KMS-11 (cell line): ENCODE measurements at regions not wholly inside any gene's neighbourhood (a gene's known extent, or its start where the extent isn't known, plus 50 kb on each side); places are given as distances from the start of the nearest gene placed in this dataset.
A peak's percentile ranks its signal among the peaks of the same experiment; 100 is the strongest.

Experiments used
- H2AFZ ChIP-seq: fragments of 200-600 bp; sonication (generic); 2 replicates; pipeline ENCODE4 v1.6.1; 2016; ENCODE audit warnings: antibody characterized with exemption, mixed run types, low read depth
- H3K27ac ChIP-seq: fragments of 200-600 bp; sonication (generic); 2 replicates; pipeline ENCODE4 v1.6.1; 2016; ENCODE audit warnings: mild to moderate bottlenecking, mixed run types
- H3K27me3 ChIP-seq: fragments of 200-600 bp; sonication (generic); 2 replicates; pipeline ENCODE4 v1.6.1; 2017; ENCODE audit warnings: mild to moderate bottlenecking, low read depth, mixed run types, moderate library complexity; ENCODE audit not compliant: insufficient read depth
- H3K36me3 ChIP-seq: fragments of 200-600 bp; sonication (generic); 2 replicates; pipeline ENCODE4 v1.6.1; 2017; ENCODE audit warnings: mild to moderate bottlenecking, mixed run types; ENCODE audit not compliant: insufficient read depth
- H3K4me1 ChIP-seq: fragments of 200-600 bp; sonication (generic); 2 replicates; pipeline ENCODE4 v1.6.1; 2016; ENCODE audit warnings: mild to moderate bottlenecking, low read depth, mixed run types; ENCODE audit not compliant: poor library complexity, severe bottlenecking
- H3K4me2 ChIP-seq: fragments of 200-600 bp; sonication (generic); 2 replicates; pipeline ENCODE4 v1.7.0; 2016; ENCODE audit warnings: mild to moderate bottlenecking, mixed run types
- H3K4me3 ChIP-seq: fragments of 200-600 bp; sonication (generic); IDR thresholded peaks from 2 replicates; pipeline ENCODE4 v1.6.1; 2017; ENCODE audit warnings: low read depth, low read length, mixed read lengths; ENCODE audit not compliant: insufficient read depth
- H3K79me2 ChIP-seq: fragments of 200-600 bp; sonication (generic); 2 replicates; pipeline ENCODE4 v1.6.1; 2016; ENCODE audit warnings: low read depth, mixed run types; ENCODE audit not compliant: insufficient read depth
- H3K9ac ChIP-seq: fragments of 200-600 bp; sonication (generic); 2 replicates; pipeline ENCODE4 v1.6.1; 2016; ENCODE audit warnings: mild to moderate bottlenecking, mixed run types
- H4K20me1 ChIP-seq: fragments of 200-600 bp; sonication (generic); 2 replicates; pipeline ENCODE4 v1.6.1; 2016; ENCODE audit warnings: mild to moderate bottlenecking, mixed run types; ENCODE audit not compliant: insufficient read depth
- TF ChIP-seq, protein P1 (sequence below): fragments of 200-600 bp; sonication (generic); conservative IDR thresholded peaks from 2 replicates; pipeline ENCODE4 v1.6.1; 2017; ENCODE audit warnings: low read depth, mild to moderate bottlenecking, antibody characterized with exemption, low read length, moderate library complexity, mixed read lengths

DNA sequence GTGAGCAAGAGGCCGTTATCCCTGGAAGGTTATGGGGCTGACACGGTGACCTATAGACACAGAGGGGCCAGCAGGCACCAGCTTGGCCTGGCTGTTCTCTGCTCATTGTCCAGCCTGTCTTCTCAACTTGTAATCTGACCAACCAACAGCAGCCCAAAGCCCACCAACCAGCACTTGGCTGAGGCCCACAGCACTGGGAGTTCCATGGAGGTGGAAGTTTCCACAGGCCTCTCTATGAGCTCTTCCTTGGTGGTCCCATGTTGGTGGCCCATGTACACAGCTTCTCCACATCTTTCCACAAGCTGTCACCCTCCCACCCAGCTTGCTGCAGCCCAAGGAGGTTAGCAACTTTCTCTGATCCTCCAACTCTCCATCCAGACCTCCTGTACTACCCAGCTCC, 56.2 kb upstream of the KLHL31 start:
- no peaks in the 10 kb centered on the region for H4K20me1 ChIP-seq
- peaks cover 16% of the 10 kb centered on the region for H3K4me1 ChIP-seq
- H3K27me3 ChIP-seq, result no peaks in the 10 kb centered on the region

DNA sequence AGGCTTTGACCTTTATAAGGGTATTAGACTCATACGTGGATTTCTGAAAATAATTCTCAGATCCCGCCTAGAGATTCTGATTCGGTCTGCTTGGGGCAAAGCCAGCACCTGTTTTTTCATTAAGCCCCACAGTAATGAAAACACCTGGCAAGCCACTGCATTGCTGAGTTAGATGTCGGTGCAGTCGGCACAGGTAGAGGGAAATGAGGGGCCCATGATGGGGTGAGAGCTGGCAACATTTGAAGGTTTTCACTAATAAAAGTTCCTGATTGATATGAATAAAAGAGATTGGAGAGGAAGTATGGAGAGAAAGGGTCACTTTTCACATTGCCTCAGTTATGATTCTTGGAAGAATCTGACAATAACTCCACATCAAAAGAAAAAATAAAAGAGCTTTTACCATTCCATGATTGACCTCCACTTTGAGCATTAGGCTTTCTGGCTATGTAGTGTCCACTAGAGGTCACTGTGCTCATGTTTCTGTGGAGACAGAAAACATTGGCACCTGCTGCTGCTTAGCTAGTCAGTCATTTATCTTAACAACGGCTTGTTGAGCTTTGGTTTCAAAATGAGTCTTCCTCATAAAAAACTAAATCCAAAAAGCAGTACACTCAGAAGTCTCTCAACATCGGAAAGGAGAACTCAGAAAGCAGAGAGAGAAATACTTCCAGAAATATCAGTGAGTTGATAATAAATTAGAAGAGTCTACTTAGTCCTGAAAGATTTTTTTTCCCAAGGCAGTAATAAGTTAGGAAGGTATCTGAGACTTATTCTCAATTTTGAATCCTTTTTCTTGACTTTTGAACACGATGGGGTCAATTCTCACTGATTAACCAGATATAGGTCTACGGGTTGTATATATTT, 53.3 kb upstream of the KLHL31 start:
- TF ChIP-seq, protein P1, sequence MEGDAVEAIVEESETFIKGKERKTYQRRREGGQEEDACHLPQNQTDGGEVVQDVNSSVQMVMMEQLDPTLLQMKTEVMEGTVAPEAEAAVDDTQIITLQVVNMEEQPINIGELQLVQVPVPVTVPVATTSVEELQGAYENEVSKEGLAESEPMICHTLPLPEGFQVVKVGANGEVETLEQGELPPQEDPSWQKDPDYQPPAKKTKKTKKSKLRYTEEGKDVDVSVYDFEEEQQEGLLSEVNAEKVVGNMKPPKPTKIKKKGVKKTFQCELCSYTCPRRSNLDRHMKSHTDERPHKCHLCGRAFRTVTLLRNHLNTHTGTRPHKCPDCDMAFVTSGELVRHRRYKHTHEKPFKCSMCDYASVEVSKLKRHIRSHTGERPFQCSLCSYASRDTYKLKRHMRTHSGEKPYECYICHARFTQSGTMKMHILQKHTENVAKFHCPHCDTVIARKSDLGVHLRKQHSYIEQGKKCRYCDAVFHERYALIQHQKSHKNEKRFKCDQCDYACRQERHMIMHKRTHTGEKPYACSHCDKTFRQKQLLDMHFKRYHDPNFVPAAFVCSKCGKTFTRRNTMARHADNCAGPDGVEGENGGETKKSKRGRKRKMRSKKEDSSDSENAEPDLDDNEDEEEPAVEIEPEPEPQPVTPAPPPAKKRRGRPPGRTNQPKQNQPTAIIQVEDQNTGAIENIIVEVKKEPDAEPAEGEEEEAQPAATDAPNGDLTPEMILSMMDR, result peak; percentile 83
- H3K9ac ChIP-seq, result peak overlapping the region; percentile 13; the same call in 1 of the 2 replicates

More for the DNA sequence above, 56.2 kb upstream of the KLHL31 start:
- TF ChIP-seq, protein P1, result no peak
- no peak overlapping the region for H3K4me2 ChIP-seq
- H3K9ac ChIP-seq, result no peak overlapping the region
- no peak overlapping the region for H3K4me3 ChIP-seq
- no peak overlapping the region for H3K27ac ChIP-seq
- no peaks in the 10 kb centered on the region for H3K79me2 ChIP-seq
- no peak overlapping the region for H2AFZ ChIP-seq
- no peaks in the 10 kb centered on the region for H3K36me3 ChIP-seq

GRCh38 chr6:53717566-53717965, 52.0 kb upstream of the KLHL31 start:
- H2AFZ ChIP-seq, result no peak overlapping the region
- no peak overlapping the region for H3K4me2 ChIP-seq
- no peak overlapping the region for H3K9ac ChIP-seq
- H3K4me1 ChIP-seq, result peaks cover 40% of the 10 kb centered on the region
- H3K27ac ChIP-seq, result no peak overlapping the region
- TF ChIP-seq, protein P1, result no peak
- no peaks in the 10 kb centered on the region for H4K20me1 ChIP-seq
- no peaks in the 10 kb centered on the region for H3K27me3 ChIP-seq
- no peaks in the 10 kb centered on the region for H3K36me3 ChIP-seq
- H3K4me3 ChIP-seq, result no peak overlapping the region
- no peaks in the 10 kb centered on the region for H3K79me2 ChIP-seq

More for the DNA sequence above, 53.3 kb upstream of the KLHL31 start:
- Histone ChIP-seq H3K4me2 (peak overlapping the region; percentile 23), H3K27me3 (no peaks in the 10 kb centered on the region), H3K79me2 (no peaks in the 10 kb centered on the region), H3K4me3 (no peak overlapping the region), H3K4me1 (peaks cover 36% of the 10 kb centered on the region), H3K27ac (peak overlapping the region; percentile 41; the same call in 1 of the 2 replicates), H3K36me3 (no peaks in the 10 kb centered on the region), H2AFZ (peak overlapping the region; percentile 11), H4K20me1 (no peaks in the 10 kb centered on the region)

DNA sequence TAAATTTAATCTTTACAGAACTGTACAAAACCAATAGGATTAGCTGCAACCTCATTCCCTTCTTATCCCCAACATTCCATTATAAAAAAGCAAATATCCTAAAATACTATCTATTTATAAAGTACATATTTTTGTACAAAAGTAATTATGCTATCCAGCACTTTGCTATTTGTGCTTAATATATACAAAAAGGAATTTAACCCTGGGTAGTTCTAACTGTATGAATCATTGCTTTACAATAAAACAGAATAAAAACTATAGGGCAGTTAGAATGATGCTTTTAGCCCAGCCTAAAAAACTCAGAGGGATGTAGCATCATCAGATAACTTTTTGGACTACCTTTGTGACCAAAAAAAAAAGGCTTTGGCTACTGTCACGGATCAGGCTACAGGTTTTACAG, 49.9 kb upstream of the KLHL31 start:
- Histone ChIP-seq H3K36me3 (no peaks in the 10 kb centered on the region), H3K4me3 (no peak overlapping the region), H3K27me3 (no peaks in the 10 kb centered on the region), H3K27ac (no peak overlapping the region), H3K9ac (no peak overlapping the region), H3K79me2 (no peaks in the 10 kb centered on the region), H2AFZ (no peak overlapping the region), H4K20me1 (no peaks in the 10 kb centered on the region), H3K4me1 (peaks cover 40% of the 10 kb centered on the region), H3K4me2 (no peak overlapping the region; the same call in 1 of the 2 replicates)
- TF ChIP-seq, protein P1, result no peak
